NCI-H2107 treated with DMSO at 0.1 percent for 48 hours (cell line): ENCODE measurements at regions not wholly inside any gene's neighbourhood (a gene's known extent, or its start where the extent isn't known, plus 50 kb on each side); places are given as distances from the start of the nearest gene placed in this dataset.
"Not testable (repeated sequence)": the region's sequence is repeated elsewhere in the genome, so short reads cannot be mapped to it uniquely, and the experiment has no call there.

ENCODE experiments used
- DNase-seq: peaks from one replicate; lab custom pipeline; 2025; ENCODE audit not compliant: unreplicated experiment; lab: John Stamatoyannopoulos, UW

DNA sequence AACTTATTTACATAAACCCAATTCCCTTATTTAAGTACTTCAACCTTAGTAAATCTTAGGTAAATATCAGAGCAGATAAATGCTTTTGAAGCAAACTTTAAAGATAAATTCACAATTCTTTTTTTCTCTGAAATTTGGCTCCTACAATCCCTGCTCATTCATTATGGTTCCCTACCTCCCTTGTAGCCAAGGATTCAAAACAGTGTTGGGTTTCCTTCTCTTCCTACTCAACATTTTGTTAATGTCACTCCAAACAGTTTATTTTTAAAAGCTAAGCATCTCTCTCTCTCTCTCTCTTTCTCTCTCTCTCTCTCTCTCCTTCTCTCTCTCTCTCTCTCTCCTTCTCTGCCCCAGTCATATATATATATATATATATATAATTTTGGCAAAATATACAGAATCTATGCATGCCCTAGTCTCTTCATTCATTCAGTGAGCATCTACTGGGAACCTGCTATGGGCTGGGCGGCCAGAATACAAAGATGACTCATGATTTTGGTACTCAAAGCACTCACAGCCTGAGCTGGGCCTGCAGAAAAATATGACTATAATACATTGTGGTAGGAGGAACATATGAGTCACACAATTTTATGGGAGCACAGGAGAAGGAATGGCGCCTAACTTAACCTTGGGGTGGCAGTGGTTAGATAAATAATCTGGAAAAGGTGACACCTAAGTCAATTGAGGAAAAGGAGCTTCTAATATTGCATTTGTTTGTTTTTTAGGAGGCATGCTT is 123.7 kb upstream of the DHRS4 start:
- DNase-seq = no peak

DNA sequence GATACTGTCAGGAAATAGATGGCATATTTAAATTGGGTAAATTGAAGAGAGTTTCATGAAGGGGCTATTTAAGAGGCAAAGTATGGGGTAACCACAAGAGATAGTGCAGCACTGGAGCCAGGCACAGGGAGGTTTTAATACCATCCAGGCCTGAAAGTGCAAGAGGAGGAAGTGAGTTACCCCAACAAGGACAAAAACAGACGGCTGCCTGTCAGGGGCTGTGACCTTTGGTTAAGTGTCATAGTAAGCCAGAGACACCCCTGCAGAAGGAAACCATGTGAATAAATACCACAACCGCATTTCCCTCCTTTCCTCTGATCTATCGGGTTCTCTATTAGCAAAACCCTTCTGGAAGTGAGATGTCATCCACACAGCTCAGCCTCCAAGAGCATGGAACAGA is 122.0 kb upstream of the DHRS4 start:
- no peak for DNase-seq

DNA sequence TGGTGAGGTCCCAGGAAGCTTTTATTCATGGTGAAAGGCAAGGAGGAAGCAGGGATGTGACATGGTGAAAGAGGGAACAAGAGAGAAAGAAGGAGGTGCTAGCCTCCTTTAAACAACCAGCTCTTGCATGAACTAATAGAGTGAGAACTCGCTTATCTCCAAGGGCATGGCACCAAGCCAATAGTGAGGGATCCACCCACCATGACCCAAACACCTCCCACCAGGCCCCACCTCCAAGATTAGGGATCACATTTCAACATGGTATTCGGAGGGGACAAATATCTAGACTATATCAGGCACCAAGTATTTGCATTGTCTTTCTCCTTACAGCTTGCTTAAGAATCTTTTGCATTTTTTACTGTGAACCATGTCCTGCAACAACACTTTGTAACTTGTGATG is 91.9 kb upstream of the DHRS4 start:
- DNase-seq = no peak

DNA sequence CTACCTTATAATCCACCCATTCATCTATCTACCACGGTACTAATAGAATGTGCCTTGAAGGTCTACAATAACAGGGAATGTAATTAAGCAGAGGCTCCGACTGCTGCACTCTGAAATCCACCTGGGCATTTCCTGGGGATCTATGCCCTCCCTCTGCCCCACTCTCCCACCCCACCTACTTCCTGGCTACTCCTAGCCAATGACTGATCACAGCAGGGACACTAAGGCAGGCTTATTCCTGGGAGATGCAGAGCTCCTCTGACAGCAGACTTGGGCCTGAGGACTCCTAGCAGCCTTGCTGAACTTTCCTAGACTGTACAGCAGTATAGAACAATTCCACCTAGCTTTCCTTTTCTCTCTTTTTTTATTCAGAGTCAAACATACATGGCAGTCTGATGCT is 91.1 kb upstream of the DHRS4 start:
- no peak for DNase-seq

DNA sequence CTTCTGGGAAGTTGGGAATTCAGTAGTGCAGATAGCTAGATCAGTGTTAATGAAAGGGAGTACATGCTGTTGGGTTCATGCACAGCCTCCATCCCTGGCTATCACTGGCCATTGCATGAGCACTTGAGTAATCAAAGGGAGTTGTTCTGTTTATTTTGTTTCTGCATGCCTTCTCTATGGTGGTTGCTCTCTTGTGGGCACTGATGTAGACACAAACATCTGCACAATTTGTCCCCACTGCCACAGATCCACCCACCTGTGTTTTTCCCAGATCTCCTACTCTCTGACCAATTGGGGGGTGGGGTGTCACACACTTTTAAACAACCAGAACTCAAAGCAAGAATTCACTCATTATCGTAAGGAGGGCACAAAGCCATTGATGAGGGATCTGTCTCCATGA is 89.7 kb upstream of the DHRS4 start:
- no peak for DNase-seq

DNA sequence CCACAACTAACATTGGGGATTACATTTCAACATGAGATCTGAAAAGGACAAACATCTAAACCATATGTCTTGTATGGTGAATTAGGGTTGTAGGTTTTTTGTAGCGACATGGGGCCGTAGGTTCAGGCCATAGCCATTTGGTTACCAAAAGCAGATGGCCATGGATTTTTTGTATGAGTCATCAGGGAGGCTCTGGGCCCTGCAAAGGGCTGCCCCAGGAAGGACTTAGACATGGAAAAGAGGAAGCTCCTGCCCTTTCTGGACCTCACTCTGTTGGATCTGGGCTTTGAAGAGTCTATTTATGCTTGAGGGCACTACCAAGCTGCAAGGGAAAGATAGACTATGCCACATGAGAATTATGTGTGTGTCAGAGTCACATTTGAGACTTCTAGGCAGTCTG is 89.3 kb upstream of the DHRS4 start:
- DNase-seq = no peak

DNA sequence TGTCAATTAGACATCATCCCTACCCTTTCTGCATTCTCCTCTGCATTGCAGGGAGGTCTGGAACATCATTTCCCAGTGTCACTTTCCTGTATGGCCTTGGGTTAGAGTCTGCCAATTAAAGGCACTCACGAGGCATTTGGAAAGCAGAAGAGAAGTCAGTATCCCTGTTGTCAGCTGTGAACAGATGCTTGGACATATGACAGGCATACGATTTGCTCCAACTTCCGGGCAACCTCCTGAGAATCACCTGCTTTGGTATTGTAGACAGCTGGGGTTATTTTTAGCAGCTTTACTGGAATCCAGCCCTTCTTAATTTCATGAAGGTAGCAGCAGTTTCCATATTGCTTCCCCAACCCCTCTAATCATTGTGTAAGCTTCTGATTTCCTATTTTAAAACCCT is 88.7 kb upstream of the DHRS4 start:
- no peak for DNase-seq

DNA sequence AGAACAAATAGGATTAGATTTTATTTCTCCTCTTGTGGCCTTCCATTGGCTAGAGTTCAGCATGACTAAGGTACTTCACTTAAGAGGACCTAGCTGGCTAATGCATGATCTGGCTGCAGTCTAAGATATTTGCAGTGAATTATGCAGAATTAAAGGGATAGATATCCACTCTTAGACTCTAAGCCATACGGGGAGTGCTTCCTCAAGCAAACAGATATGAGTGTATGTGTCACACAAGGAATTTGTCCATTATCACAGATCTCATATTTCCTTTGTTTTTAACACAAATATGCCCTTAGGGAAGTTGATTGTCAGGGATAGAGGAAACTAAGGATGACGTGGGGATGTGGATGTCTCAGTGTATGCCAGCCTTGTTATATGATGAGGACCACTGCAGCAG is 88.1 kb upstream of the DHRS4 start:
- DNase-seq = no peak

DNA sequence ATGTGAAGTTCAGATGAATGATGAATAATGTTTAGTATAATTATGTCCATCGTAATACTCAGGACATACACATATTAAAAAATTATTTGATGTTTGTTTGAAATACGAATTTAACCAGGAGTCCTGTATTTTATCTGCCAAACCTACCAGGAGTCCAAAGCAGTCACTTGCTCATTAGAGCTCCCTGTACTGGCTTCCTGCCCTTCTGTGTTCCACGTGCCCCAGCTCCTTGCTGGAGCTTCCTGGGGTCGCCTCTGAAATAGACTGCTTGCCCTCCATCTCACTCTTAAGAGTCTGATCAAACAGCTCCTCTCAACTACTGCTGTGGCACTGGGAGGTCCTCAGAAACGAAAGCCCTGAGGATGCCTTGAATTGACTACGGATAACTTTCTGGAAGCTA is 87.3 kb upstream of the DHRS4 start:
- DNase-seq = no peak

DNA sequence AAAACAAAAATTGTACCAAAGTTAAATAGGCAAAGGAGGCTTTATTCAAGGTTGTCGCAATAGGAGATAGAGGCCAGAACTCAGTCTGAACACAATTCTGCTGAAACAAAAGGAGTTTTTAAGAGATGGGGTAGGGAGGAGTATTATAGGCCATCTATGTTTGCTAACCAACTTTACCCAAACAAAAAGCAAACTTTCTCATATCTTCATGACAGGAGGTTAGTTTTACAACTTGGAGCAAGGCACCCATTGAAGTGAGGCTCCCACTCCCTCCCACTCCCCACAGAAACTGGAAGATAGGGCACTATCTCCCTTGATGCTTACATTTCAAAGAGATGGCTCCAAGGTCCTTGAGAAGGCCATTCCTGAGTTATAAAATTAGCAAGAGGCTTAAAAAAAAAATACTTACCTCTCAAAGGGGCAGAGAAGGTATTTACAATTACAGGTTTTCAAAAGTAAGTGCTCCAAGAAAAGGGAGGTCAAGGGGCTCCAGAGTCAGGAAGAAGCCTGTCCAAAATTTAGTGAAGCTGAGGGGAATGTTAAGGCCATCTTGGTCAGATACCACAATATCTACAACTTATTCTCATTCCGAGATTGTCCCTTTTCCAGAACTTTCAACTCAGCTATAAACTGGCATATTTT is 84.4 kb upstream of the DHRS4 start:
- DNase-seq = no peak

DNA sequence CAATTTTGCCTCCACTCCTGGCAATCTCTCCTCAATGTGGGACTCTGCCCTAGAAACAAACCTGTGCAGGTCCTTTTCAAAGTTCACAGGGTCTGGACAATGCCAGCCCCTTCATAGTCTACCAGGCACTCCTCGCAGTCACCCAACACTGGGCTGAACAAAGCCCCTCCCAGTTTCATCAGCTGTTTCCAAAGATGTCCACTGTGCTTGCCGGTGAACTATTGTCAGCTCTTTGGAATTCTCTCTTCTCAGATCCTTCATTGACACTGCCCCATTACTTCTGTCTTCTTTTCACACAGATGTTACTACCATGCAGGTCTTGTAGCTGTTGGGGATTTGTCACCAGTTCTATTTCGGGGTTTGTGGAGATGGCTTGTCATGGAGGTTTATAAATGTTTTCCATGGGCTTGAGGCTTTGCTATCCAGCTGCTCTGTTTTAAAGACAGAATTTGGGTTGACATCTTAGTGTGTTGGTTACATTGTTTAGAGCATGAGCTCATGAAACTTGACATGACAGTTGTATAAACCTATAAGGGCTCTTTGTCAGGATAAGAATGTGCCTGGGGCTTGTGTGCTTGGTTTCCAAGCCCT is 77.3 kb upstream of the DHRS4 start:
- no peak for DNase-seq

DNA sequence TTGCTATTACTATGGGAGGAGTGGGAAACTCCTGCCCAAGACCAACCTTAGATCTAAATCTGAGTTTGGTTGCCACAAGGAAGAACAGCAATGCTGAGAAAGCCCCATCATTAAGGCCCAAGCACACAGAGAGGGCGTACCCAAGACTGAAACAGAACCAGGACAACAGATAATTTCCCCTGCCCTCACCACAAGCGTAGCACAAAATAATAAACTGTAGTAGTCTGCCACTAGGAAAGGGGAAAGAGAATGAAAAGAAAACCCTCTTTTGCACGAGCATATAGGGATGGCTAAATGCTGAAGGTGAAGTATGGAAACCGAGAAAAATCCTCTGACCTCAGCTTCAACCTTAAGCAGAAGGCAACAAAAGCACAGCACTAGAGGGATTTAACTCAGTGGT is 76.5 kb upstream of the DHRS4 start:
- no peak for DNase-seq

DNA sequence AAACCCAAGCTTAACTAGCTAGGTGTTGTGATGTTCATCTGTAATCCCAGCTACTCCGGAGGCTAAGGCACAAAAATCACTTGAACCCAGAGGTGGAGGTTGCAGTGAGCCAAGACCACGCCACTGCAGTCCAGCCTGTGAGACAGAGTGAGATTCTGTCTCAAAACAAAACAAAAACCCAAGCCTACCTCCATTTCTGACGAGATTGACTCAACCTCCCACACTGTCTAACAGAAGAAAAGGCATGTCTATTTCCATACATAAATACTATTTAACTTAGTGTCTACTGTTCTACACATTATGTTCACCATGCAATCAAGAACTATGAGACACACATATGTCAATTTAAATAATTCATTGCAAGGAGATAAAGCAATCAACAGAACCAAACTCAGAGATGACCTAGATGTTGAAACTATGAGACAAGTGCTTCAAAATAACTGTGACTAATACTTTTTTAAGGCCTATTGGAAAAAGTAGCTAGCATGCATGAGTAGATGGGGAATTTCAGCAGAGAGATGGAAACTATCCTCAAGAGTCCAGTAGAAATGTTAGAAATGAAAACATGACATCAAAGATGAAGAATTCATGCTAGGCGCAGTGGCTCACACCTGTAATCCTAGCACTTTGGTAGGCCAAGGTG is 75.9 kb upstream of the DHRS4 start:
- no peak for DNase-seq

DNA sequence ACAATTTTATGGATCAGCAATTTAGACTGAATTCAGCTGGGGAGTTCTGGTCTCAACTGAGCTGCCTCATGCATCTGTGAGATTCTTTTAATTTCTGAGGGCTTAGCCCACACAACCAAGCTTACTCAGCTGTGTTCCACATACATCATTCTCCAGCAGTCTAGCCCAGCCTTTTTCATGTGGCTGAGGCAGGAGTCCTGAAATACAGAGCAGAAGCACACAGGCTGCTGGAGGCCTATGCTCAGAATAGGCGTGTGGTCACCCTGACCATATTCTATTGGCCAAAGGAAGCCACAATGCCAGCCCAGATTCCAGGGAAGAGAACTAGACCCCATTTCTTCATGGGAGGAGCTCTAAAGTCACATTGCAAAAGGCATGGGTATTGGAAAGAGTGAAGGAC is 72.3 kb upstream of the DHRS4 start:
- no peak for DNase-seq

DNA sequence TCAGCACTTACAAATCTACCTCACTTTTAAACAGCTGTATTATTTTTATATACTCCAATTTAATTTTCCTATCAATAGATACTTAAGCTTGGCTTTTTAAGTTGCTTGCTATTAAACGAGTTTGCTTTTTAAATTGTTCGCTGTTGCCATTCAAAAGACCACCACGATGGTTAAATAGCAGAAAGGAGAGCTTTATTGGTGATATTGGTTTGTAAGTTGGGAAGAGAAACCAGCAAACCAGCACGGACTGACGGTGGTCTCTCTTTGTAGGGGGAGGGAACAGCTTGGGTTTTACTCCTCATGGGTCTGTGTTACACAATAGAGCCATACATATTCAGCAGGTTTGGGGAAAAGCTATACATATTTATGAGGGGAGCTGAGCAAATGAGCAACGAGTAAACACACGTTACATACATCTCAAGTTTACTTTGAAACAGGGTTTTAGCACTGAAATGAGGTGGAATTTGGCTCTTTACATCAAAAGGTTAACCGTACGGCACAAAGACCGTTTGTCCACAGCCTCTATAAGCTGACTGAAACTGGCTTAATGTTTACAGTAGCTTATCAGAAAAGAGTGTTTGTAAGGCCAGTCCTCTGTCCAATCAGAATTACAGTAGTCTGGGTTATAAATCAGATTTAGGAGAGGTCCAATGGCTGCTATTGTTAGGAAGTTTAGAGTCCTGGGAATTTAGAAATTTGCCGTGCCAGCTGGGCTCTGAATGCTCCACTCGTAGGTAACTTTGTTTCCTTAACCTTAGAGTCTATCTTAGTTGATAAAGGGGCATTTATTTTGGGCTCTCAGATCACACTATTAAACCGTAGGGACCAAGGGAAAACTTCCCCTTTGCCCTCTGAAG is 69.7 kb upstream of the DHRS4 start:
- no peak for DNase-seq

DNA sequence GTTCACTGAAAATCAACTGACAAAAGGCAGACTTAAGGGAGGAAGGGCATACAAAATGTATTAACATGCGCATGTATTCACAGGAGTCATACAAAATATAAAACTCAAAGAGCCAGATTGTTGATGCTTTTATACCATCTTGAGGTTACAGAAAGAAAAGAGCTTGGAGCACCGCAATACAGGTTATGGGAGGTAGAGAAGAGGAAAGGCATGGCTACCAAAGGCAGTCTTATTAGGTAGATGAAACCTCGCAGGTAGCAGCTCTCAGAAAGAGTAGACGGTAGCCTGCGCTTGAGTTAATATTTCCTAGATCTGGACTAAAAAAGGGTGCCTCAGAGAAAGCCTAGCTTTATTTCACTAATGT is 69.0 kb upstream of the DHRS4 start:
- no peak for DNase-seq

DNA sequence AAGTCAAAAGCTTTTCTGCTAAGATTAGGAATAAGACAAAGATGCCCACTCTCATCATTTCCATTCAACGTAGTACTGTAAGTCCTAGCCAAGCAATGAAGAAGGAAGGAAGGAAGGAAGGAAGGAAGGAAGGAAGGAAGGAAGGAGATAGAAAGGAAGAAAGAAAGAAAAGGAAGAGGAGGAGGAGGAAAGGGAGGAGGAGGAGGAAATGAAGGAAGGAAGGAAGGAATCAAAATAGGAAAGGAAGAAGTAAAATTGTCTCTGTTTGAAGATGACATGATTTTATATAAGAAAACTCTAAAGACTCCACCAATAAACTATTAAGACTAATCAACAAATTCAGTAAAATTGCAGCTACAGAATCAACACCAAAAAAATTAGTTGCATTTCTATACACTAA is 66.0 kb upstream of the DHRS4 start:
- DNase-seq = no peak

DNA sequence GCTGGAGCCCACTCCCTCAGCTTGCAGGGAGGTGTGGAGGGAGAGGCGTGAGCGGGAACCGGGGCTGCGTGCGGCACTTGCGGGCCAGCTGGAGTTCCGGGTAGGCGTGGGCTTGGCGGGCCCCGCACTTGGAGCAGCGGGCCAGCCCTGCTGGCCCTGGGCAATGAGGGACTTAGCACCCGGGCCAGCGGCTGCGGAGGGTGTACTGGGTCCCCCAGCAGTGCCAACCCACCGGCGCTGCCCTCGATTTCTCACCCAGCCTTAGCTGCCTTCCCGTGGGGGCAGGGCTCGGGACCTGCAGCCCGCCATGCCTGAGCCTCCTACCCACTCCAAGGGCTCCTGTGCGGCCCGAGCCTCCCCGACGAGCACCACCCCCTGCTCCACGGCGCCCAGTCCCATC is 61.9 kb upstream of the DHRS4 start:
- DNase-seq = not testable (repeated sequence)

DNA sequence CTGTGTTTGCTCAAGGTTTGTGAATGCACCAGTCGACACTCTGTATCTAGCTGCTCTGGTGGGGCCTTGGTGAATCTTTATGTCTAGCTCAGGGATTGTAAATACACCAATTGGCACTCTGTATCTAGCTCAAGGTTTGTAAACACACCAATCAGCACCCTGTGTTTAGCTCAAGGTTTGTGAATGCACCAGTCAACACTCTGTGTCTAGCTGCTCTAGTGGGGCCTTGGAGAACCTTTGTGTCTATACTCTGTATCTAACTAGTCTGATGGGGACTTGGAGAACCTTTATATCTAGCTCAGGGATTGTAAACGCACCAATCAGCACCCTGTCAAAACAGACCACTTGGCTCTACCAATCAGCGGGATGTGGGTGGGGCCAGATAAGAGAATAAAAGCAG is 61.3 kb upstream of the DHRS4 start:
- DNase-seq = not testable (repeated sequence)

DNA sequence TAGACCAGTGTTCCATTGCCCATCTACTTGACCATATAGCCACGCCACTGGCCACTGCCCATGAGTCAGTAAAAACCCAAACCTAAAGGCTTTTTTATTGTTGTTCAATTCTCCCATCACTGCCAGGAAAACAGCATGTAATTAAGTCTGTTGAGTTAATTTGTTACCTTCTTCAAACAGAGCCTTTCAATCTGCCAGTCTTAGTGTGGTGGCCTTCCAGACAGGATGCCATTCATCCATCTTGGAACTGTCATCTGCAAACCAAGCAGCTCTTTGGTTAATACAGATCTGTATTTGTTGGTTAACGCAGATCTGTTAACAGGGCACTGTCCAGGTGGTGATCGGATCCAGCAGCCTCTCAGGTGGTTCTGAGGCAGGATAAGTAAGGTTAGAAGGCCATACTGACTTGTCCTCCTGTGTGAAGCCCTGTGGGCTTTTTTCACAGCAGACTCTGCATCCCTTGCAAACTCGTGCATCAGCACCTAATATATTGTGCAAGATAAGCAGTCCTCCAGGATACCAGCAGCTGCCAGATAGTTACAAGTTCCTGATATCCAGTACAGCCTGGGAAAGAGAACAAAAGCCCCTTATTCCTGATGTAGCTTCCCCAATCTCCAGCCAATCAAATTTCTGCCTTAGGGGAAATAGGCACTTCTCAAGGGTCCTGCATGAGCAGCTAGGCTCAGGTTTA is 59.1 kb upstream of the DHRS4 start:
- DNase-seq = no peak

DNA sequence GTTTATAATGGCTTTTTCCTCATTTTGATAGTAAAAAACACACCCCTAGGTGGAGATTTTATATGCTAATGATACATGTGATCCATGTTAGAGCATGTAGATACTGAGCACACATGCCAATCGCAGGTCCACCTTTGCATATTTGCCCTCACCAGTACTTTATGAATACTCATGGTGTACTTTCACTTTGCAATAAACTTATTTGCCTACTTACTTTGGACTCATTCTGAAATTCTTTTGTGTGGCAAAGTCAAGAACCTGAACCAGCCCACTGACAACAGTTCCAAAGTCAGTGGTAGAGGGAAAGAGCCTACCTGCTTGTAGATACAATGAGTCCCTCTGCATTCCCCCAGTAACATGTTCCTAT is 58.5 kb upstream of the DHRS4 start:
- no peak for DNase-seq
